GM12874 (cell line): ENCODE measurements at regions not wholly inside any gene's neighbourhood (a gene's known extent, or its start where the extent isn't known, plus 50 kb on each side); places are given as distances from the start of the nearest gene placed in this dataset.

Experiments used
- CTCF ChIP-seq: IDR thresholded peaks from 2 replicates; pipeline ENCODE4 v1.5.1; 2011; ENCODE audit warnings: low read depth, mild to moderate bottlenecking, control low read depth, low read length, moderate library complexity; ENCODE audit not compliant: insufficient read depth

- TF ChIP-seq CTCF, result no peak
These were observed 744.9 kb upstream of the B3GALT2 start for GRCh38 chr1:193931356-193931755.

GRCh38 chr1:193929374-193930033 is 743.1 kb upstream of the B3GALT2 start:
- TF ChIP-seq CTCF, result no peak

GRCh38 chr1:193927550-193927949 is 741.1 kb upstream of the B3GALT2 start:
- no peak for TF ChIP-seq CTCF

- no peak for TF ChIP-seq CTCF
These were observed 740.5 kb upstream of the B3GALT2 start for GRCh38 chr1:193926956-193927355.

GRCh38 chr1:193919827-193920226 is 733.4 kb upstream of the B3GALT2 start:
- TF ChIP-seq CTCF, result no peak

- TF ChIP-seq CTCF, result no peak
These were observed 730.0 kb upstream of the B3GALT2 start for GRCh38 chr1:193916452-193916851.

- TF ChIP-seq CTCF, result no peak
These were observed 728.5 kb upstream of the B3GALT2 start for GRCh38 chr1:193914871-193915270.
